H1 (cell line): ENCODE measurements at regions not wholly inside any gene's neighbourhood (a gene's known extent, or its start where the extent isn't known, plus 50 kb on each side); places are given as distances from the start of the nearest gene placed in this dataset.

ENCODE experiments used
- BRCA1 ChIP-seq: IDR thresholded peaks from 2 replicates; pipeline ENCODE4 v1.6.1; 2012; ENCODE audit warnings: low read depth, low read length, improper control_type of control experiment
- CHD2 ChIP-seq: IDR thresholded peaks from 2 replicates; pipeline ENCODE4 v1.6.1; 2012; ENCODE audit warnings: low read length, improper control_type of control experiment
- GABPA ChIP-seq: IDR thresholded peaks from 2 replicates; pipeline ENCODE4 v1.6.1; 2011; ENCODE audit warnings: mild to moderate bottlenecking, low read length, moderate library complexity, borderline replicate concordance; ENCODE audit not compliant: insufficient read depth
- PHF8 ChIP-seq: fragments of 200-600 bp; sonication (generic); conservative IDR thresholded peaks from 2 replicates; pipeline ENCODE4 v1.7.1; 2012; ENCODE audit warnings: low read depth, mild to moderate bottlenecking, inconsistent platforms, low read length, moderate library complexity
- POLR2A ChIP-seq, 2 experiments: IDR thresholded peaks; 1 replicate in 1 of 2; 2 replicates in 1 of 2; pipeline ENCODE4 v1.6.1; 2011; ENCODE audit warnings: low read depth in 2 of 2, low read length in 2 of 2, mild to moderate bottlenecking in 2 of 2; ENCODE audit errors: control extremely low read depth in 1 of 2
- SP2 ChIP-seq: IDR thresholded peaks from 2 replicates; pipeline ENCODE4 v1.6.1; 2012; ENCODE audit warnings: mild to moderate bottlenecking, low read length, inconsistent platforms
- TAF1 ChIP-seq: IDR thresholded peaks from 2 replicates; pipeline ENCODE4 v1.6.1; 2011; ENCODE audit warnings: mild to moderate bottlenecking, low read depth, low read length

DNA sequence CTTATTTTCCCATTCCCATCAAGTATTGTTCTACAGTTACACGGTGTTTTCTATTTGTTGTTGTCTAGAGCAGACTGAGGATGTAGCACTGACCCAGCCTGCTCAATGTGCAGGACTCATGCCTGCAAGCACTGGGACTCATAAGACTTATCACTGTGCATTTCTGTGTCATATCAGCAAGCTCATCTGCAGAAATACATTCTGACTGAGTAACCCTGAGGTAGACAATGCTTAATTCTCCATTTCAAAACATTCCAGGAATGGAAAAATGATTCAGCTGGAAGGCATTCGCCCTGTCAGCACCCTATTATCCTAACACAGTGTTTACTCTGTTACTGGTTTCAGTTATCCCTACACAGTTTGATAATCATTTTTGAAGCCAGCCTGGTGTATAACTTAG is 2506.4 kb downstream of the PCDH9 start (continued):
- no peak for TF ChIP-seq PHF8
- TF ChIP-seq POLR2A (IDR thresholded peaks at IDR 0.05; ENCODE audit: control extremely low read depth in 1 of 2, low read depth in 2 of 2, low read length in 2 of 2), result no peak
- TF ChIP-seq CHD2, result no peak
- no peak for TF ChIP-seq SP2
- TF ChIP-seq BRCA1, result no peak
- TF ChIP-seq GABPA, result no peak
- TF ChIP-seq TAF1, result no peak
